MG63 (cell line): ENCODE measurements at regions not wholly inside any gene's neighbourhood (a gene's known extent, or its start where the extent isn't known, plus 50 kb on each side); places are given as distances from the start of the nearest gene placed in this dataset.

Experiments used
- DNase-seq: peaks from one replicate; pipeline ENCODE4 v3.0.0-alpha.2; 2020
- H3K27me3 ChIP-seq: fragments of 250-450 bp; sonication (Bioruptor Pico); 2 replicates; pipeline ENCODE4 v1.5.1; 2020; ENCODE audit warnings: mild to moderate bottlenecking, moderate library complexity
- H3K36me3 ChIP-seq: fragments of 250-450 bp; sonication (Bioruptor Pico); 2 replicates; pipeline ENCODE4 v1.5.1; 2020; ENCODE audit warnings: mild to moderate bottlenecking, moderate library complexity
- H3K4me3 ChIP-seq: fragments of 250-450 bp; sonication (Bioruptor Pico); 2 replicates; pipeline ENCODE4 v1.5.1; 2020; ENCODE audit warnings: mild to moderate bottlenecking, moderate library complexity
- H3K9me3 ChIP-seq: fragments of 250-450 bp; sonication (Bioruptor Pico); 2 replicates; pipeline ENCODE4 v1.5.1; 2020; ENCODE audit warnings: mild to moderate bottlenecking, moderate library complexity

GRCh38 chr2:867296-867695 lies 83.4 kb upstream of the SNTG2 start:
- Histone ChIP-seq H3K4me3 (no peak overlapping the region), H3K9me3 (no peaks in the 10 kb centered on the region), H3K36me3 (no peaks in the 10 kb centered on the region), H3K27me3 (peaks cover 5% of the 10 kb centered on the region; the same call in 1 of the 2 replicates)
- DNase-seq: no peak

- Histone ChIP-seq H3K4me3 (no peak overlapping the region), H3K36me3 (no peaks in the 10 kb centered on the region), H3K9me3 (no peaks in the 10 kb centered on the region), H3K27me3 (peaks cover 4% of the 10 kb centered on the region; the same call in 1 of the 2 replicates)
- no peak for DNase-seq
Measured at GRCh38 chr2:866887-867286, 83.8 kb upstream of the SNTG2 start.

GRCh38 chr2:866009-866680 lies 84.5 kb upstream of the SNTG2 start:
- H3K36me3 ChIP-seq: no peaks in the 10 kb centered on the region
- H3K9me3 ChIP-seq: no peaks in the 10 kb centered on the region
- no peak for DNase-seq
- no peak overlapping the region for H3K4me3 ChIP-seq
- peaks cover 2% of the 10 kb centered on the region; the same call in 1 of the 2 replicates for H3K27me3 ChIP-seq

- H3K27me3 ChIP-seq: no peaks in the 10 kb centered on the region
- H3K4me3 ChIP-seq: no peak overlapping the region
- DNase-seq: no peak
- H3K36me3 ChIP-seq: no peaks in the 10 kb centered on the region
- H3K9me3 ChIP-seq: no peaks in the 10 kb centered on the region
Measured at GRCh38 chr2:864501-865106, 86.0 kb upstream of the SNTG2 start.

GRCh38 chr2:863732-864450 lies 86.8 kb upstream of the SNTG2 start:
- no peaks in the 10 kb centered on the region for H3K9me3 ChIP-seq
- no peak overlapping the region for H3K4me3 ChIP-seq
- H3K36me3 ChIP-seq: no peaks in the 10 kb centered on the region
- no peak for DNase-seq
- H3K27me3 ChIP-seq: no peaks in the 10 kb centered on the region

GRCh38 chr2:862731-863466 lies 87.8 kb upstream of the SNTG2 start:
- Histone ChIP-seq H3K9me3 (no peaks in the 10 kb centered on the region), H3K36me3 (no peaks in the 10 kb centered on the region), H3K4me3 (no peak overlapping the region), H3K27me3 (no peaks in the 10 kb centered on the region)
- no peak for DNase-seq

- no peak for DNase-seq
Measured at GRCh38 chr2:862355-862687, 88.3 kb upstream of the SNTG2 start.

GRCh38 chr2:861655-862354 lies 88.8 kb upstream of the SNTG2 start:
- Histone ChIP-seq H3K27me3 (no peaks in the 10 kb centered on the region), H3K36me3 (no peaks in the 10 kb centered on the region), H3K9me3 (no peaks in the 10 kb centered on the region), H3K4me3 (no peak overlapping the region)
- no peak for DNase-seq

More at GRCh38 chr2:862355-862687, 88.3 kb upstream of the SNTG2 start:
- Histone ChIP-seq H3K36me3 (no peaks in the 10 kb centered on the region), H3K27me3 (no peaks in the 10 kb centered on the region), H3K4me3 (no peak overlapping the region), H3K9me3 (no peaks in the 10 kb centered on the region)

- Histone ChIP-seq H3K4me3 (no peak overlapping the region), H3K9me3 (no peaks in the 10 kb centered on the region)
- no peak for DNase-seq
Measured at GRCh38 chr2:860259-860855, 90.3 kb upstream of the SNTG2 start.

GRCh38 chr2:858646-859045 lies 92.0 kb upstream of the SNTG2 start:
- Histone ChIP-seq H3K27me3 (no peaks in the 10 kb centered on the region), H3K9me3 (no peaks in the 10 kb centered on the region), H3K4me3 (no peak overlapping the region), H3K36me3 (no peaks in the 10 kb centered on the region)
- DNase-seq: no peak

More at GRCh38 chr2:860259-860855, 90.3 kb upstream of the SNTG2 start:
- H3K36me3 ChIP-seq: no peaks in the 10 kb centered on the region
- no peaks in the 10 kb centered on the region for H3K27me3 ChIP-seq

- Histone ChIP-seq H3K27me3 (no peaks in the 10 kb centered on the region), H3K36me3 (no peaks in the 10 kb centered on the region), H3K9me3 (no peaks in the 10 kb centered on the region), H3K4me3 (no peak overlapping the region)
- DNase-seq: no peak
Measured at GRCh38 chr2:857937-858336, 92.7 kb upstream of the SNTG2 start.

GRCh38 chr2:857081-857480 lies 93.6 kb upstream of the SNTG2 start:
- Histone ChIP-seq H3K4me3 (no peak overlapping the region), H3K9me3 (no peaks in the 10 kb centered on the region), H3K27me3 (no peaks in the 10 kb centered on the region), H3K36me3 (no peaks in the 10 kb centered on the region)
- no peak for DNase-seq

GRCh38 chr2:856456-856855 lies 94.2 kb upstream of the SNTG2 start:
- no peak for DNase-seq
- H3K4me3 ChIP-seq: no peak overlapping the region
- no peaks in the 10 kb centered on the region for H3K9me3 ChIP-seq
- no peaks in the 10 kb centered on the region for H3K27me3 ChIP-seq
- H3K36me3 ChIP-seq: no peaks in the 10 kb centered on the region

- H3K27me3 ChIP-seq: no peaks in the 10 kb centered on the region
- H3K36me3 ChIP-seq: no peaks in the 10 kb centered on the region
- no peaks in the 10 kb centered on the region for H3K9me3 ChIP-seq
- no peak for DNase-seq
- no peak overlapping the region for H3K4me3 ChIP-seq
Measured at GRCh38 chr2:856041-856440, 94.6 kb upstream of the SNTG2 start.

- H3K9me3 ChIP-seq: no peaks in the 10 kb centered on the region
- H3K4me3 ChIP-seq: no peak overlapping the region
Measured at GRCh38 chr2:855177-855576, 95.5 kb upstream of the SNTG2 start.

GRCh38 chr2:854460-854859 lies 96.2 kb upstream of the SNTG2 start:
- no peaks in the 10 kb centered on the region for H3K27me3 ChIP-seq
- no peaks in the 10 kb centered on the region for H3K9me3 ChIP-seq
- DNase-seq: no peak
- no peak overlapping the region for H3K4me3 ChIP-seq
- H3K36me3 ChIP-seq: no peaks in the 10 kb centered on the region

More at GRCh38 chr2:855177-855576, 95.5 kb upstream of the SNTG2 start:
- DNase-seq: no peak
- Histone ChIP-seq H3K36me3 (no peaks in the 10 kb centered on the region), H3K27me3 (no peaks in the 10 kb centered on the region)
